Testis (tissue), 2 donors: ENCODE measurements at regions not wholly inside any gene's neighbourhood (a gene's known extent, or its start where the extent isn't known, plus 50 kb on each side); places are given as distances from the start of the nearest gene placed in this dataset.

Experiments
- DNase-seq: peaks from one replicate; pipeline ENCODE4 v3.0.0-alpha.2; 2019
- H3K27ac ChIP-seq, 2 donors: fragments of 200-600 bp; sonication (generic); one replicate each; pipeline ENCODE4 v1.5.1; 2019
- H3K27me3 ChIP-seq: fragments of 200-600 bp; sonication (generic); one replicate; pipeline ENCODE4 v1.5.1; 2019
- H3K36me3 ChIP-seq: fragments of 200-600 bp; sonication (generic); one replicate; pipeline ENCODE4 v1.5.1; 2017; ENCODE audit warnings: low read depth; ENCODE audit errors: missing control alignments
- H3K4me1 ChIP-seq: fragments of 200-600 bp; sonication (generic); one replicate; pipeline ENCODE4 v1.5.1; 2019
- H3K4me3 ChIP-seq, 2 donors: fragments of 200-600 bp; sonication (generic); one replicate each; pipeline ENCODE4 v1.5.1; 2017 to 2019
- H3K9me3 ChIP-seq: fragments of 200-600 bp; sonication (generic); one replicate; pipeline ENCODE4 v1.5.1; 2017
- POLR2A ChIP-seq: fragments of 450-650 bp; IDR thresholded peaks from one replicate; pipeline ENCODE4 v1.6.1; 2017; ENCODE audit warnings: antibody characterized with exemption, mild to moderate bottlenecking, moderate library complexity
- WGBS, 2 donors: methylation state at CpG; one replicate each; pipeline ENCODE4 v1.1.5; 2018; 5-methylcytosine and 5-hydroxymethylcytosine counted together
- intact Hi-C: fragments of 100-400 bp; cut with DNase I; formaldehyde crosslinking; loops from one replicate; pipeline ENCODE4 v1.15.1; 2023; ENCODE audit warnings: low total_unique reads
- TF ChIP-seq, protein P1 (sequence below), 3 experiments: fragments of 450-650 bp in 2 of 3; fragments of 200-600 bp in 1 of 3; sonication (generic) in 1 of 3; IDR thresholded peaks; one replicate each; pipeline ENCODE4 v1.5.1; 2016 to 2019; ENCODE audit warnings: antibody characterized with exemption in 3 of 3, mild to moderate bottlenecking in 2 of 3, moderate library complexity in 1 of 3

DNA sequence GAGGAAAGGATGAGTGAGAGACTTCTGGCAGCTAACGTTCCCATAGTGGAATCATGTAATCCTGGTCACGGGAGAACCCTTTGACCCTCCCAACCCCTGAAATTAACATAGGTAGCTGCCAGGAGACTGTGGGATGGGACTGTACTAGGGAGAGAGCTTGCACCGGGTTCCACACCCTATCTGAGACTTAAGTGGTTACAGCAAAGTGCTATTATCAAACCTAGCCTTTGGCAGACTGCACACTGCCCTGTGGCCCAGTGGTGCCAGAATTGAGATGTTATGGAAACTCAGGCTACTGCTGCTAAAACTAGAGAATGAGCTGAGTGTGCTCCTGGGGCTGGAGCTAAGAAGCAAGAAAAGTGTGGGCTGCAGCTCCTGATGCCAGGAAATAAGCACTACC, 79.6 kb upstream of the PDC start:
- no peaks in the 10 kb centered on the region for H3K4me1 ChIP-seq
- intact Hi-C loops = no loop called here
- H3K4me3 ChIP-seq = no peak overlapping the region
- no peak overlapping the region for H3K27ac ChIP-seq
- no peaks in the 10 kb centered on the region for H3K36me3 ChIP-seq
- DNase-seq = no peak
- no peaks in the 10 kb centered on the region for H3K9me3 ChIP-seq
- 72 to 73% methylated on average over 3 of the region's 3 CpGs for WGBS, 2 donors
- no peak for TF ChIP-seq POLR2A
- TF ChIP-seq, protein P1, sequence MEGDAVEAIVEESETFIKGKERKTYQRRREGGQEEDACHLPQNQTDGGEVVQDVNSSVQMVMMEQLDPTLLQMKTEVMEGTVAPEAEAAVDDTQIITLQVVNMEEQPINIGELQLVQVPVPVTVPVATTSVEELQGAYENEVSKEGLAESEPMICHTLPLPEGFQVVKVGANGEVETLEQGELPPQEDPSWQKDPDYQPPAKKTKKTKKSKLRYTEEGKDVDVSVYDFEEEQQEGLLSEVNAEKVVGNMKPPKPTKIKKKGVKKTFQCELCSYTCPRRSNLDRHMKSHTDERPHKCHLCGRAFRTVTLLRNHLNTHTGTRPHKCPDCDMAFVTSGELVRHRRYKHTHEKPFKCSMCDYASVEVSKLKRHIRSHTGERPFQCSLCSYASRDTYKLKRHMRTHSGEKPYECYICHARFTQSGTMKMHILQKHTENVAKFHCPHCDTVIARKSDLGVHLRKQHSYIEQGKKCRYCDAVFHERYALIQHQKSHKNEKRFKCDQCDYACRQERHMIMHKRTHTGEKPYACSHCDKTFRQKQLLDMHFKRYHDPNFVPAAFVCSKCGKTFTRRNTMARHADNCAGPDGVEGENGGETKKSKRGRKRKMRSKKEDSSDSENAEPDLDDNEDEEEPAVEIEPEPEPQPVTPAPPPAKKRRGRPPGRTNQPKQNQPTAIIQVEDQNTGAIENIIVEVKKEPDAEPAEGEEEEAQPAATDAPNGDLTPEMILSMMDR (IDR thresholded peaks at IDR 0.05) = no peak
- no peaks in the 10 kb centered on the region for H3K27me3 ChIP-seq

DNA sequence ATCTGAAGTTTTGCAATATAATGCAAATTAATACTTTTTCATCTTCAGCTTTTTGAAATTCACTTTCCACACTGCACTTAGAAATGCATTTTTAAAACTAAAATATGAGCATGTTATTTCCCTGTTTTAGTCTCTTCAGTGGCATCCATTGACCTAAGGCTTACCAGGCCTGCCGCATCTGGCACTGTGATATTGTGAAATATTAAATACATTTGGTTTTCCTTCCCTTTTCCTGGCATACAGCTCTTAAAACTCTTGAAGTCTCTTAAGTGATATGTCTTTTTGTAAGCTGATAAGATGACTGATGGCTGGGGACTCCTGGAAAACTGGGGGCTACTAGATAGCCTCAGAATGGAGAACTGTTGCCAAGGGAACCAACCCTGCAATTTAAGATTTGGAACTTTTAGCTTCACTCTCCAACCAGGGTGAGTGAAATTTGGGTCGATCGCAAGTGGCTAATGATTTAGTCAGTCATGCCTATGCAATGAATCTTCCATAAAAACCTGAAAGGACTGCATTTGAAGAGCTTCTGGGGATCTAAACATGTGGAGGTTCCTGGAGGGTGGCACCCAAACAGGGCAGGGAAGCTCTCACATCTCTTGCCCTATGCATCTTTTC, 75.5 kb upstream of the PDC start:
- no peak overlapping the region for H3K27ac ChIP-seq
- DNase-seq = no peak
- H3K4me3 ChIP-seq = no peak overlapping the region
- H3K36me3 ChIP-seq = no peaks in the 10 kb centered on the region
- no peaks in the 10 kb centered on the region for H3K9me3 ChIP-seq
- 95 to 96% methylated on average over 3 of the region's 3 CpGs for WGBS, 2 donors
- no peaks in the 10 kb centered on the region for H3K27me3 ChIP-seq
- intact Hi-C loops = no loop called here
- TF ChIP-seq, protein P1 (IDR thresholded peaks at IDR 0.05) = no peak
- no peak for TF ChIP-seq POLR2A
- H3K4me1 ChIP-seq = no peaks in the 10 kb centered on the region

DNA sequence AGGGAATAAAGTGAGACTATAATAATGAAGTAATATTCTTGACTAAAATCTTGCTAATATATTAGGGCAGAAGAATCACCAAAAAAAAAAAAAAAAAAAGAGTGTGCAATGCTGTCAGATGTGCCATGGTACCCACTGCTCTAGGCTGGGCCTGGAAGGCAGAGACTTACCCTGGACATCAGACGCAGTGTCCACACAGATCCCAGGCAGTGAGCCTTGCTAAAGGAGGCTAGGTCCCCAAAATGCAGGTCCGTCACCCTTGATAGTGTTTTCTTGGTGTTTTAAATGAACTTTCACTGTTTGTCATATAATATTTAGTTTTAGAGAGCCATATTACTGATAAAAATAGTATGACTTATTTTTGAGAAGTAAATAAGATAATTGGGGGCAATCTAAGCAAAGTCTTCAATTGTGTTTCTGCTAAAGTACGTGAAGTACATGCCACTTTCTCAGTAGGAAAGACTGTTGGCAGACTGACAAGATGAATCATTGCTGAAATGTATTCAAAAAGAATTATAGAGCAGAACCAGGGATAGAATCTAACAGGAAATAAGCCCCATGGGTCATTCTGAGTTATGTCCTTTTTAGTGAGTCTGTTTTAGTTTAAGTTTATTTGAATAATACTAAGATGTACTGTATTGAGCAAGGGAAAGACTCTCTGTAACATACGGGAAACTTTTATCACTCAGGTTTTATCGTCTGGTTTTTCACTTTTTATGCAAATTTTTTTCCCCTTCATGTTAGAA, 74.6 kb upstream of the PDC start:
- H3K4me1 ChIP-seq = no peaks in the 10 kb centered on the region

DNA sequence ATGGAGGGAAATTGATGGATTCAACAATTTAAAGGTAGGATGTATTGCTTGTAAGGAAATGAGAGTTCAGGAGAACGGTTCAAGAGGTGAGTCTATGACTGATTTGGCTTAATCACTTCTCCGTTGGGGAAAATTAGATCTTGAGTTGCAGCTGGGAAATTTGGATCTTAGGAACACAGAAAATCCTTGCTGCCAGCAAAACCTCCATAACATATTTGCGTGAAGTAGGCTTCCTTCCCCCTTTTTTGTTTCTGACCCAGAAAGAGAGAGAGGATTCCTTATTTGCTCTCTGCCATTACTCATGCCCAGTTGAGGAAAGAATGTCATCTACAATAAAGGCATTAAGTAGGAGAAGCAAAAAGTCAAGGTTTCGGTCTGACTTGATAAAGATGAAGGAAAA, 73.5 kb upstream of the PDC start:
- 85 to 89% methylated on average over 4 of the region's 4 CpGs for WGBS, 2 donors
- H3K4me1 ChIP-seq = no peaks in the 10 kb centered on the region
- no peaks in the 10 kb centered on the region for H3K36me3 ChIP-seq
- H3K27me3 ChIP-seq = no peaks in the 10 kb centered on the region
- H3K4me3 ChIP-seq = no peak overlapping the region
- H3K27ac ChIP-seq = no peak overlapping the region
- intact Hi-C loops = no loop called here
- H3K9me3 ChIP-seq = no peaks in the 10 kb centered on the region
- TF ChIP-seq, protein P1 (IDR thresholded peaks at IDR 0.05) = no peak
- TF ChIP-seq POLR2A = no peak
- no peak for DNase-seq

More for the DNA sequence above, 74.6 kb upstream of the PDC start:
- intact Hi-C loops = no loop called here
- H3K4me3 ChIP-seq = no peak overlapping the region
- H3K9me3 ChIP-seq = no peaks in the 10 kb centered on the region
- no peaks in the 10 kb centered on the region for H3K36me3 ChIP-seq
- H3K27me3 ChIP-seq = no peaks in the 10 kb centered on the region
- no peak for TF ChIP-seq POLR2A
- TF ChIP-seq, protein P1 (IDR thresholded peaks at IDR 0.05) = no peak
- no peak for DNase-seq
- H3K27ac ChIP-seq = no peak overlapping the region
- 57 to 61% methylated on average over 5 of the region's 5 CpGs for WGBS, 2 donors

DNA sequence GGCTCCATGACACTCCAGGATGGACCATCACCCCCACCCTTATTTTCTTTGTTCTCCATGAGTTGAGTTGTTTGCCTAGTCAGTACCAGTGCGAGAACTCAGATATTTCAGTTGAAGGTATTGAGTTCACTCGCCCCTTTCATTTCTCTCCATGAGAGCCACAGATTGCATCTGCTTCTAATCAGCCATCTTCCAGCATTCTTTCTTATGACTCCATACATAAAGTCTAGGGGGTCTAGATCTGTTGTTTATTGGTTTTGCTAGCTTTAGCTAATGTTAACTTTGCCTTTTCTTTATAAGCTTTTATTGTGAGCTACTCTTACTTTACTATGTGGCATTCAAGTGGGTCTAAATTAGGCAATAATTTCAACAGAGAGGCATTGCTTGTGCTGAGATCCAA, 71.6 kb upstream of the PDC start:
- WGBS, 2 donors = 90 to 100% methylated on average over 2 of the region's 2 CpGs
- Histone ChIP-seq H3K27ac (no peak overlapping the region), H3K27me3 (no peaks in the 10 kb centered on the region), H3K36me3 (no peaks in the 10 kb centered on the region), H3K9me3 (no peaks in the 10 kb centered on the region), H3K4me1 (no peaks in the 10 kb centered on the region), H3K4me3 (no peak overlapping the region)
- intact Hi-C loops = no loop called here
- TF ChIP-seq, protein P1 (IDR thresholded peaks at IDR 0.05) = no peak
- no peak for TF ChIP-seq POLR2A
- no peak for DNase-seq
